IMR-90 (cell line): ENCODE measurements at regions not wholly inside any gene's neighbourhood (a gene's known extent, or its start where the extent isn't known, plus 50 kb on each side); places are given as distances from the start of the nearest gene placed in this dataset.

Experiments
- ATAC-seq: fragments of 200-7000 bp; cut with Tn5 transposase; 2 replicates; pipeline ENCODE4 v1.9.1; 2020; ENCODE audit warnings: low read depth, mild to moderate bottlenecking, moderate library complexity
- BruUV-seq: library from RNA; stranded (reverse); fragments of 400-500 nt; replicated peaks from 2 replicates; lab custom pipeline; 2021; lab: Mats Ljungman, UMichigan
- CTCF ChIA-PET: fragments of 300-600 bp; formaldehyde crosslinking; extraction: SDS; loops from one replicate; lab custom pipeline; 2021; ENCODE audit warnings: antibody characterized with exemption; lab: Yijun Ruan, JAX
- POLR2A ChIA-PET: fragments of 300-600 bp; sonication (Branson Sonifier 250); formaldehyde crosslinking; loops from one replicate; lab custom pipeline; 2022; ENCODE audit warnings: antibody characterized with exemption; ENCODE audit not compliant: unreplicated experiment; lab: Charles Lee
- DNase-seq: peaks from one replicate; pipeline ENCODE4 v3.0.0; 2013
- H2AFZ ChIP-seq: replicated peaks from 2 replicates; pipeline ENCODE3; 2013; ENCODE audit warnings: low read length, mild to moderate bottlenecking; ENCODE audit not compliant: poor library complexity
- H2AK5ac ChIP-seq: 2 replicates; pipeline ENCODE4 v1.6.1; 2013; ENCODE audit warnings: low read depth, low read length, inconsistent platforms
- H2AK9ac ChIP-seq: replicated peaks from 2 replicates; pipeline ENCODE3; 2013; ENCODE audit warnings: mild to moderate bottlenecking, low read depth, low read length, moderate library complexity; ENCODE audit not compliant: poor library complexity
- H2BK120ac ChIP-seq: 2 replicates; pipeline ENCODE4 v1.6.1; 2013; ENCODE audit warnings: low read depth, low read length, inconsistent platforms
- H2BK15ac ChIP-seq: 3 replicates; pipeline ENCODE4 v1.6.1; 2013; ENCODE audit warnings: low read depth, low read length, inconsistent platforms
- H2BK20ac ChIP-seq: 2 replicates; pipeline ENCODE4 v1.6.1; 2013; ENCODE audit warnings: low read depth, mild to moderate bottlenecking, inconsistent platforms, low read length, moderate library complexity
- H2BK5ac ChIP-seq: 2 replicates; pipeline ENCODE4 v1.6.1; 2013; ENCODE audit warnings: mild to moderate bottlenecking, low read depth, low read length, inconsistent platforms; ENCODE audit not compliant: poor library complexity, severe bottlenecking
- H3K14ac ChIP-seq: replicated peaks from 2 replicates; pipeline ENCODE4 v1.6.1; 2013; ENCODE audit warnings: low read depth, low read length, inconsistent platforms
- H3K18ac ChIP-seq: 2 replicates; pipeline ENCODE4 v1.6.1; 2013; ENCODE audit warnings: low read depth, low read length, control low read depth
- H3K23ac ChIP-seq: 2 replicates; pipeline ENCODE4 v1.6.1; 2013; ENCODE audit warnings: low read depth, low read length, inconsistent platforms
- H3K27ac ChIP-seq: 2 replicates; pipeline ENCODE4 v1.5.1; 2013; ENCODE audit warnings: mild to moderate bottlenecking, control low read depth, low read length; ENCODE audit not compliant: insufficient read depth
- H3K27me3 ChIP-seq: 2 replicates; pipeline ENCODE4 v1.6.1; 2013; ENCODE audit warnings: low read length; ENCODE audit not compliant: control insufficient read depth, insufficient read depth
- H3K36me3 ChIP-seq: 2 replicates; pipeline ENCODE4 v1.6.1; 2013; ENCODE audit warnings: low read length, mixed read lengths; ENCODE audit not compliant: control insufficient read depth, insufficient read depth
- H3K4ac ChIP-seq: 2 replicates; pipeline ENCODE4 v1.6.1; 2013; ENCODE audit warnings: low read depth, low read length, inconsistent platforms
- H3K4me1 ChIP-seq: 2 replicates; pipeline ENCODE4 v1.6.1; 2013; ENCODE audit warnings: low read length, mixed read lengths; ENCODE audit not compliant: control insufficient read depth, insufficient read depth
- H3K4me2 ChIP-seq: 2 replicates; pipeline ENCODE4 v1.6.1; 2013; ENCODE audit warnings: low read depth, mild to moderate bottlenecking, control low read depth, low read length, moderate library complexity
- H3K4me3 ChIP-seq: 2 replicates; pipeline ENCODE4 v1.5.1; 2013; ENCODE audit warnings: low read depth, mild to moderate bottlenecking, control low read depth, low read length, moderate library complexity; ENCODE audit not compliant: insufficient read depth
- H3K56ac ChIP-seq: 2 replicates; pipeline ENCODE4 v1.6.1; 2013; ENCODE audit warnings: low read length, inconsistent platforms; ENCODE audit not compliant: insufficient read depth; ENCODE audit errors: extremely low read depth
- H3K79me1 ChIP-seq, 2 experiments: 2 replicates each; pipeline ENCODE4 v1.6.1; 2013; ENCODE audit warnings: low read length in 2 of 2, inconsistent platforms in 1 of 2, low read depth in 1 of 2
- H3K9ac ChIP-seq: 2 replicates; pipeline ENCODE4 v1.6.1; 2013; ENCODE audit warnings: low read depth, low read length, control low read depth
- H3K9me1 ChIP-seq: 2 replicates; pipeline ENCODE4 v1.6.1; 2013; ENCODE audit warnings: low read length, inconsistent platforms; ENCODE audit not compliant: insufficient read depth
- H3K9me3 ChIP-seq: 2 replicates; pipeline ENCODE4 v1.6.1; 2013; ENCODE audit warnings: low read length; ENCODE audit not compliant: control insufficient read depth, insufficient read depth
- H4K20me1 ChIP-seq: 2 replicates; pipeline ENCODE4 v1.6.1; 2013; ENCODE audit warnings: low read length, inconsistent platforms; ENCODE audit not compliant: insufficient read depth
- H4K5ac ChIP-seq: 2 replicates; pipeline ENCODE4 v1.6.1; 2013; ENCODE audit warnings: mild to moderate bottlenecking, low read depth, low read length, control low read depth
- H4K8ac ChIP-seq, 2 experiments: 2 replicates each; pipeline ENCODE4 v1.6.1; 2013; ENCODE audit warnings: low read depth in 2 of 2, low read length in 2 of 2, control low read depth in 1 of 2, inconsistent platforms in 1 of 2
- H4K91ac ChIP-seq: 2 replicates; pipeline ENCODE4 v1.6.1; 2013; ENCODE audit warnings: low read depth, low read length, inconsistent platforms; ENCODE audit not compliant: insufficient read depth
- ELK1 ChIP-seq: fragments of 150-350 bp; IDR thresholded peaks from 2 replicates; pipeline ENCODE4 v1.6.1; 2016; ENCODE audit warnings: low read depth, mild to moderate bottlenecking, low read length, moderate library complexity, borderline replicate concordance
- RAD21 ChIP-seq: IDR thresholded peaks from 2 replicates; pipeline ENCODE4 v1.6.1; 2012; ENCODE audit warnings: low read length, improper control_type of control experiment
- dilution Hi-C: fragments of 300-500 bp; cut with HindIII; formaldehyde crosslinking; loops from one replicate; pipeline ENCODE4 v1.14.3; 2018; ENCODE audit warnings: low sequenced_read_pairs; ENCODE audit not compliant: unreplicated experiment
- in situ Hi-C: fragments of 300-500 bp; cut with MboI; formaldehyde crosslinking; loops from 3 replicates; pipeline ENCODE4 v1.14.3; 2019; ENCODE audit warnings: low sequenced_read_pairs, inconsistent platforms, mixed read lengths
- intact Hi-C: fragments of 100-400 bp; cut with micrococcal nuclease; formaldehyde crosslinking; loops from 2 replicates; pipeline ENCODE4 v1.10.0; 2022

GRCh38 chr14:41397926-41398325 is 208.8 kb upstream of the LRFN5 start:
- Histone ChIP-seq H2AK5ac (no peak overlapping the region), H3K9me3 (no peaks in the 10 kb centered on the region), H3K56ac (no peak overlapping the region), H4K91ac (no peak overlapping the region), H3K4me3 (no peak overlapping the region), H4K8ac (no peak overlapping the region), H4K5ac (no peak overlapping the region), H3K4me1 (no peaks in the 10 kb centered on the region), H2BK15ac (no peak overlapping the region), H2AK9ac (no peak overlapping the region), H3K4me2 (no peak overlapping the region), H3K9me1 (no peaks in the 10 kb centered on the region), H3K14ac (no peak overlapping the region), H2BK5ac (no peak overlapping the region), H3K27me3 (no peaks in the 10 kb centered on the region), H2BK120ac (no peak overlapping the region), H3K27ac (no peak overlapping the region), H2AFZ (no peak overlapping the region), H3K23ac (no peak overlapping the region), H3K4ac (no peak overlapping the region), H4K20me1 (no peaks in the 10 kb centered on the region), H3K9ac (no peak overlapping the region), H2BK20ac (no peak overlapping the region), H3K79me1 (no peaks in the 10 kb centered on the region), H3K36me3 (no peaks in the 10 kb centered on the region), H3K18ac (no peak overlapping the region)
- ChIA-PET POLR2A (no interaction called here), CTCF (interaction anchor here (0.6 kb wide), 1 partner anchor 76 kb away, joined by 5 read pairs; no protein-coding TSS in a partner anchor)
- DNase-seq (no peak), ATAC-seq (no peak)
- in situ Hi-C loops (no loop called here), intact Hi-C loops (no loop called here), dilution Hi-C loops (no loop called here)
- no peak for TF ChIP-seq ELK1
- no peak for TF ChIP-seq RAD21
- BruUV-seq = no TSS peak
